Panc1 (cell line): ENCODE measurements at regions not wholly inside any gene's neighbourhood (a gene's known extent, or its start where the extent isn't known, plus 50 kb on each side); places are given as distances from the start of the nearest gene placed in this dataset.

ENCODE experiments used
- ATAC-seq: fragments of 200-7000 bp; cut with Tn5 transposase; 2 replicates; pipeline ENCODE4 v1.9.1; 2020; ENCODE audit warnings: mild to moderate bottlenecking, moderate library complexity
- BruUV-seq: library from RNA; stranded (reverse); fragments of 400-500 nt; replicated peaks from 2 replicates; lab custom pipeline; 2021; lab: Mats Ljungman, UMichigan
- CTCF ChIA-PET: fragments of 300-600 bp; sonication (Branson Sonifier 250); formaldehyde crosslinking; loops from one replicate; lab custom pipeline; 2022; ENCODE audit warnings: antibody characterized with exemption; lab: Charles Lee
- POLR2A ChIA-PET: fragments of 300-600 bp; sonication (Branson Sonifier 250); formaldehyde crosslinking; loops from one replicate; lab custom pipeline; 2022; ENCODE audit warnings: antibody characterized with exemption; lab: Charles Lee
- DNase-seq: peaks from one replicate; pipeline ENCODE4 v3.0.0-alpha.2; 2010; ENCODE audit warnings: low read depth, low spot score
- H3K27ac ChIP-seq: 2 replicates; pipeline ENCODE4 v1.5.1; 2011; ENCODE audit warnings: mild to moderate bottlenecking, low read length, inconsistent platforms
- H3K27me3 ChIP-seq: fragments of 200-500 bp; sonication (Bioruptor generic); 2 replicates; pipeline ENCODE4 v1.6.0; 2014; ENCODE audit warnings: low read length, inconsistent platforms; ENCODE audit not compliant: control insufficient read depth, insufficient read depth
- H3K36me3 ChIP-seq: fragments of 200-500 bp; sonication (Bioruptor generic); 2 replicates; pipeline ENCODE4 v1.5.1; 2014; ENCODE audit warnings: inconsistent platforms, mild to moderate bottlenecking, low read length, moderate library complexity; ENCODE audit not compliant: control insufficient read depth, insufficient read depth
- H3K4me1 ChIP-seq: 2 replicates; pipeline ENCODE4 v1.5.1; 2011; ENCODE audit warnings: inconsistent platforms, mild to moderate bottlenecking, low read length, moderate library complexity; ENCODE audit not compliant: control insufficient read depth, insufficient read depth
- H3K4me3 ChIP-seq, 2 experiments: 2 replicates each; pipeline ENCODE4 v1.5.1; 2011 to 2012; ENCODE audit warnings: low read depth in 2 of 2, low read length in 2 of 2, mild to moderate bottlenecking in 2 of 2, inconsistent platforms in 1 of 2, moderate library complexity in 1 of 2
- H3K9me3 ChIP-seq: fragments of 200-500 bp; sonication (Bioruptor generic); 2 replicates; pipeline ENCODE4 v1.5.1; 2014; ENCODE audit warnings: low read depth, mild to moderate bottlenecking, inconsistent platforms, low read length, moderate library complexity; ENCODE audit not compliant: control insufficient read depth, insufficient read depth
- CTCF ChIP-seq: fragments of 450-650 bp; IDR thresholded peaks from 2 replicates; pipeline ENCODE4 v1.5.1; 2017; ENCODE audit warnings: mild to moderate bottlenecking
- POLR2AphosphoS5 ChIP-seq: IDR thresholded peaks from 2 replicates; pipeline ENCODE4 v1.6.1; 2012; ENCODE audit warnings: mild to moderate bottlenecking, low read depth, low read length, moderate library complexity
- REST ChIP-seq, 2 experiments: IDR thresholded peaks; 2 replicates each; pipeline ENCODE4 v1.6.1; 2011 to 2012; ENCODE audit warnings: low read depth in 2 of 2, control low read depth in 1 of 2, low read length in 1 of 2, mild to moderate bottlenecking in 1 of 2, moderate library complexity in 1 of 2; ENCODE audit not compliant: insufficient read depth in 1 of 2
- SIN3A ChIP-seq: IDR thresholded peaks from 2 replicates; pipeline ENCODE4 v1.6.1; 2012; ENCODE audit warnings: low read depth, mild to moderate bottlenecking, low read length, moderate library complexity, borderline replicate concordance; ENCODE audit not compliant: insufficient read depth
- TCF7L2 ChIP-seq: IDR thresholded peaks from 2 replicates; pipeline ENCODE4 v1.6.1; 2011; ENCODE audit warnings: mild to moderate bottlenecking, low read depth, low read length, inconsistent platforms
- in situ Hi-C: cut with HindIII; loops from 2 replicates; pipeline ENCODE4 v1.10.0; 2016; ENCODE audit warnings: low sequenced_read_pairs, low pct_unique_long_range_greater_than_20kb
- intact Hi-C: fragments of 100-400 bp; cut with micrococcal nuclease; formaldehyde crosslinking; loops from one replicate; pipeline ENCODE4 v1.10.0; 2022; ENCODE audit not compliant: unreplicated experiment

- ChIA-PET CTCF (no interaction called here), POLR2A (no interaction called here)
- DNase-seq, result no peak
- Histone ChIP-seq H3K27ac (no peak overlapping the region), H3K4me1 (no peaks in the 10 kb centered on the region), H3K36me3 (no peaks in the 10 kb centered on the region), H3K27me3 (no peaks in the 10 kb centered on the region; the same call in 1 of the 2 replicates), H3K9me3 (peaks cover 10% of the 10 kb centered on the region; the same call in 1 of the 2 replicates), H3K4me3 (no peak overlapping the region)
- no TSS peak for BruUV-seq
- no peak for ATAC-seq
- in situ Hi-C loops (loop anchor here (25.0 kb wide), 1 partner anchor 236 kb away; no protein-coding TSS in a partner anchor), intact Hi-C loops (no loop called here)
- TF ChIP-seq TCF7L2 (no peak), CTCF (no peak), REST (IDR thresholded peaks at IDR 0.05; ENCODE audit: insufficient read depth in 1 of 2, low read depth in 2 of 2, low read length in 1 of 2) (no peak), SIN3A (no peak), POLR2AphosphoS5 (no peak)
Observed at GRCh38 chr17:79673517-79673916, 57.2 kb upstream of the ENPP7 start.

- H3K4me3 ChIP-seq, result no peak overlapping the region
- intact Hi-C loops, result no loop called here
- DNase-seq (no peak), ATAC-seq (no peak)
- no peaks in the 10 kb centered on the region for H3K4me1 ChIP-seq
- CTCF ChIA-PET, result no interaction called here
- H3K36me3 ChIP-seq, result no peaks in the 10 kb centered on the region
- H3K27ac ChIP-seq, result no peak overlapping the region
- H3K27me3 ChIP-seq, result no peaks in the 10 kb centered on the region; the same call in 1 of the 2 replicates
- no TSS peak for BruUV-seq
- in situ Hi-C loops, result loop anchor here (25.0 kb wide), 1 partner anchor 235 kb away; no protein-coding TSS in a partner anchor
- POLR2A ChIA-PET, result no interaction called here
- no peak for TF ChIP-seq TCF7L2
- no peak for TF ChIP-seq POLR2AphosphoS5
- TF ChIP-seq CTCF, result no peak
- no peak for TF ChIP-seq SIN3A
- TF ChIP-seq REST (IDR thresholded peaks at IDR 0.05; ENCODE audit: insufficient read depth in 1 of 2, low read depth in 2 of 2, low read length in 1 of 2), result no peak
- peaks cover 10% of the 10 kb centered on the region; the same call in 1 of the 2 replicates for H3K9me3 ChIP-seq
Observed at GRCh38 chr17:79672496-79672895, 58.2 kb upstream of the ENPP7 start.
